GM12874 (cell line): ENCODE measurements at regions not wholly inside any gene's neighbourhood (a gene's known extent, or its start where the extent isn't known, plus 50 kb on each side); places are given as distances from the start of the nearest gene placed in this dataset.

Experiments used
- TF ChIP-seq, protein P1 (sequence below): IDR thresholded peaks from 2 replicates; pipeline ENCODE4 v1.5.1; 2011; ENCODE audit warnings: low read depth, mild to moderate bottlenecking, control low read depth, low read length, moderate library complexity; ENCODE audit not compliant: insufficient read depth

DNA sequence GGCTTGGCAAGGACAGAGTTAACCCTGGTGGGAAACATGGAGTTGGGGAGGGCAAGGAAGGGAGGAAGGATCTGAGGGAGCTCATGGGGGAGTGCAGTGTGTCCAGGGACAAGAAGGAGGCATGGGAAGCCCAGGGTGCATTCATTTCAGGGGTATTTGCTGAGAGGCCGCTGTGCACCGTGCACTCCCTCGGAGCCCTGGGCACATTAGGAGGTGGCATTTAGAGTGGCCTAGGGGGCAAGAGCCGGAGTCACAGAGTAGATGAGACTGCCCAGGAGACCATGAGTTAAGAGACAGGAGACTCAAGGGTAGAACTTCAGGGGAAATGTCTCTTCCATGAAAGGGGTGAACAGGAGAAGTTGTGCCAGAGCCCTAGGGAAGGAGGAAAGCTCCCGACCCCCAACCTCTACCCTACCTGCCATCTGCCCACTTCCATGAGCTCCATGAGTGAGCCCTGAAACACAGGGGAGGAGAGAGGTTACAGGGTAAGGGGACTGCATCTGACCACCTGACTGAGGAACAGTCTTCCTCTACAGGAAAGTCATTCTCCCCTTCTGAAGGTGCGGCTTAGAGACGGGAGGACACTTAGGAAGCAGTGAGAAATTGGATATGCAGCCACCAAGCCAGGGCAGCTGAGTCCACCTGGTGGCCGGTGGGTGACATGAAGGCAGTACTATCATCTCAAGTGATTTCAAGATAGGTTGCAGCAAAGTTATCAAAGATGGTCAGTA lies 58.5 kb upstream of the COPS8 start:
- TF ChIP-seq, protein P1, sequence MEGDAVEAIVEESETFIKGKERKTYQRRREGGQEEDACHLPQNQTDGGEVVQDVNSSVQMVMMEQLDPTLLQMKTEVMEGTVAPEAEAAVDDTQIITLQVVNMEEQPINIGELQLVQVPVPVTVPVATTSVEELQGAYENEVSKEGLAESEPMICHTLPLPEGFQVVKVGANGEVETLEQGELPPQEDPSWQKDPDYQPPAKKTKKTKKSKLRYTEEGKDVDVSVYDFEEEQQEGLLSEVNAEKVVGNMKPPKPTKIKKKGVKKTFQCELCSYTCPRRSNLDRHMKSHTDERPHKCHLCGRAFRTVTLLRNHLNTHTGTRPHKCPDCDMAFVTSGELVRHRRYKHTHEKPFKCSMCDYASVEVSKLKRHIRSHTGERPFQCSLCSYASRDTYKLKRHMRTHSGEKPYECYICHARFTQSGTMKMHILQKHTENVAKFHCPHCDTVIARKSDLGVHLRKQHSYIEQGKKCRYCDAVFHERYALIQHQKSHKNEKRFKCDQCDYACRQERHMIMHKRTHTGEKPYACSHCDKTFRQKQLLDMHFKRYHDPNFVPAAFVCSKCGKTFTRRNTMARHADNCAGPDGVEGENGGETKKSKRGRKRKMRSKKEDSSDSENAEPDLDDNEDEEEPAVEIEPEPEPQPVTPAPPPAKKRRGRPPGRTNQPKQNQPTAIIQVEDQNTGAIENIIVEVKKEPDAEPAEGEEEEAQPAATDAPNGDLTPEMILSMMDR, result peak; percentile 65

DNA sequence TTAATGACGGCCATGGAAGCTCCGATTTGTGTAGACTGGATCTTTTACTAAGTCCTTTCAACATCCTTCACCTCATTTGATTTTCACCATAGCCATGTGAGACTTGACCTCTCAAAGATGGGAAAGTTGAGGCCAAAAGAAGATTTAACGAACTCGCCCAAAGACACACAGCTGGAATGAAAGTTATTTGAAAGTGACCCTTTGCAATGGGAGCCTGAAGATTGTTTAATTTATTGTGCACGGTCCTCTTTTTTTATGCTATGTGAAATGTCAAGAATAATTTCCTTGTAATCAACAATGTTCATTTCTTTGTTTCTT lies 58.0 kb upstream of the COPS8 start:
- TF ChIP-seq, protein P1, result no peak

DNA sequence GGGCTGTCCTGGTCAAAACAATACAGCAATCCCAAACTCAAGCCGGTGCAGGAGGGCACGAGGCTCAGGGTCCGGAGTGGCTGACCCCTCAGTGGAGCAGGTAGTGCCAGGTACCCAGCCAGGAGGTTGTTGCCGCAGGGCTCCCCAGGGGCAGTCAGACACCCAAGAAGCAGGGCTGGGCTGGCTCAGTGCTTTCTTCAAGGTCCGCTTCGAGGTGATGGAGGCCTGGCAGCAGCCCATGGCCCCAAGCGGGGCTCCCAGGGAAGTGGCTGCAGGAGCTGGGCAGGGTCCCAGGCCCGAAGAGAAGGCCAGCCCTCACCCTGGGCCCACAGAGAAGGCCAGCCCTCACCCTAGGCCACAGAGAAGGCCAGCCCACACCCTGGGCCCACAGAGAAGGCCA lies 55.3 kb upstream of the COPS8 start:
- TF ChIP-seq, protein P1, result no peak

DNA sequence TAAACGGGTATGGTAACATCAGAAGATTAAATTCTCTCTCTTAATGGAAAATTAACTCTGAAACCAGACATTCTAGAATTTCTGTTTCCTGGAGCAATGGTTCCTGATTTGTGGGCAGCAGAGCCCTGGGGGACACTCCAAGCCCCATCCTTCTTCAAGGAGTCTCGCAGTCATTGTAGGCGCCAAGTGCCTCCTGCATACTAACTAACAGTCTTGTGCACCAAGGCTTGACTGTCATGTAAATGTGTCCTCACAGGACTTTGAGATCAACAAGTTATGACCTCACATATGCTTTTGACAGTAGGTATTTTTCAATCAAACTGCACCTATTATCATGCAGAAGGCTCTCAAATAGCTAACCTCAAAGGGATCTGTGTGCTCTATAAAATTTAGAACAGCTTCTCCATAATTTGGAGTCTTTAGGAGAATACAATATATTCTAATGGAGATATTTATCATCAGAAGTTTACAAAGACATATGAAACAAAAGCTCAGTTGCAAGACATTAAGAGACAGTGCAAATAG lies 52.1 kb upstream of the COPS8 start:
- TF ChIP-seq, protein P1, result no peak

DNA sequence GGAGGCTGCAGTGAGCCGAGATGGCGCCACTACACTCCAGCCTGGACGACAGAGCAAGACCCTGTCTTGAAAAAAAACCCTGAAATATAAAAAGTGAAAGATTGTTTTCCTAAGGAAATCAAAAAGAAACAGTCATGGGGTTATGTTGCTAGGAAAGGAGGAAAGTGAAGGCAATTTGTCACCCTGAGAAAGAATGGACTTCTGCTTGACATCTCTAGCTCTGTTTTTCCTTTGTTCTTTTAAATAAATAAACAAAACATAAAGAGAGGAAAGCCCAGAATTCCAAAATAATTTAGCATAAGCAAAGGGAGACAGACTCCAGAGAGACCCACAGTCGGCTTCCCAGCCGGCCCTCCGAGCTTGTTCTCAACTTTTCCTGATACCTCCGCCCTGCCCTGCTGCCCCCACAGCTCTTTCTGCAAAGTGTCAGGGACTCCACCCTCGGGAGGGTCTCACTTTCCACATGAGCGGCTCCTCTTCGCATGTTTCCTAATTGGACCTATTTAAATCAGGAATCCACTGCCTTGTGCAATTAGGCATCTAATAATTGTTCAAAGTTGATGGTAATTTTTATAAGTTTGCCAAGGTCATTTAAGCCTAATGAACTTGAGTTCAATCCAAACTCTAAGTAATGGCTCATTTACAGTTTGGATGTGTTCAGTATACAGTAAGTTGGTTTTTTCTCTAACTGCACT lies 49.8 kb upstream of the COPS8 start:
- TF ChIP-seq, protein P1, result no peak
